Muscle of leg (tissue), 3 donors: ENCODE measurements at regions not wholly inside any gene's neighbourhood (a gene's known extent, or its start where the extent isn't known, plus 50 kb on each side); places are given as distances from the start of the nearest gene placed in this dataset.

ENCODE experiments used
- DNase-seq: peaks from one replicate; pipeline ENCODE4 v3.0.0; 2013
- H3K27ac ChIP-seq: one replicate; pipeline ENCODE4 v1.5.1; 2013; ENCODE audit warnings: mild to moderate bottlenecking, low read length, control low read depth
- H3K27me3 ChIP-seq: one replicate; pipeline ENCODE4 v1.6.1; 2013; ENCODE audit warnings: low read length; ENCODE audit not compliant: control insufficient read depth, insufficient read depth
- H3K36me3 ChIP-seq: one replicate; pipeline ENCODE4 v1.6.1; 2013; ENCODE audit warnings: low read length; ENCODE audit not compliant: control insufficient read depth, insufficient read depth
- H3K4me1 ChIP-seq: one replicate; pipeline ENCODE4 v1.6.1; 2013; ENCODE audit warnings: low read length; ENCODE audit not compliant: control insufficient read depth, insufficient read depth
- H3K4me3 ChIP-seq: one replicate; pipeline ENCODE4 v1.5.1; 2013; ENCODE audit warnings: low read length, control low read depth
- H3K9me3 ChIP-seq: replicated peaks from 2 replicates; pipeline ENCODE4 v1.6.1; 2013; ENCODE audit warnings: low read depth, low read length; ENCODE audit not compliant: control insufficient read depth
- WGBS: methylation state at CpG from one replicate; pipeline ENCODE4 v1.1.5; 2013; ENCODE audit warnings: missing lambda C conversion rate; ENCODE audit not compliant: insufficient coverage; 5-methylcytosine and 5-hydroxymethylcytosine counted together

GRCh38 chr2:128534688-128535392 is 216.2 kb upstream of the HS6ST1 start:
- Histone ChIP-seq H3K27me3 (no peaks in the 10 kb centered on the region), H3K4me3 (no peak overlapping the region), H3K27ac (no peak overlapping the region), H3K36me3 (no peaks in the 10 kb centered on the region), H3K4me1 (no peaks in the 10 kb centered on the region), H3K9me3 (no peaks in the 10 kb centered on the region)
- 89% methylated on average over 2 of the region's 4 CpGs for WGBS
- no peak for DNase-seq

GRCh38 chr2:128535953-128536352 is 217.3 kb upstream of the HS6ST1 start:
- Histone ChIP-seq H3K27ac (no peak overlapping the region), H3K4me1 (no peaks in the 10 kb centered on the region), H3K4me3 (no peak overlapping the region), H3K27me3 (no peaks in the 10 kb centered on the region), H3K36me3 (no peaks in the 10 kb centered on the region), H3K9me3 (no peaks in the 10 kb centered on the region)
- DNase-seq: no peak
- WGBS: 84% methylated on average over 3 of the region's 8 CpGs

- H3K4me1 ChIP-seq: no peaks in the 10 kb centered on the region
- H3K27ac ChIP-seq: no peak overlapping the region
- DNase-seq: no peak
- H3K27me3 ChIP-seq: no peaks in the 10 kb centered on the region
- 74% methylated on average over 13 of the region's 14 CpGs for WGBS
- no peak overlapping the region for H3K4me3 ChIP-seq
- H3K36me3 ChIP-seq: no peaks in the 10 kb centered on the region
- no peaks in the 10 kb centered on the region for H3K9me3 ChIP-seq
Observed at GRCh38 chr2:128536925-128537620, 218.4 kb upstream of the HS6ST1 start.

- no peak for DNase-seq
- no peaks in the 10 kb centered on the region for H3K9me3 ChIP-seq
- no peaks in the 10 kb centered on the region for H3K36me3 ChIP-seq
- no peaks in the 10 kb centered on the region for H3K27me3 ChIP-seq
- no peak overlapping the region for H3K27ac ChIP-seq
- H3K4me3 ChIP-seq: no peak overlapping the region
- H3K4me1 ChIP-seq: no peaks in the 10 kb centered on the region
Observed at GRCh38 chr2:128537646-128538045, 219.0 kb upstream of the HS6ST1 start.

GRCh38 chr2:128538396-128538795 is 219.7 kb upstream of the HS6ST1 start:
- Histone ChIP-seq H3K4me1 (no peaks in the 10 kb centered on the region), H3K36me3 (no peaks in the 10 kb centered on the region), H3K27me3 (no peaks in the 10 kb centered on the region), H3K4me3 (no peak overlapping the region), H3K9me3 (no peaks in the 10 kb centered on the region), H3K27ac (no peak overlapping the region)
- WGBS: 93% methylated on average over 2 of the region's 2 CpGs
- no peak for DNase-seq

GRCh38 chr2:128540670-128541069 is 222.0 kb upstream of the HS6ST1 start:
- H3K9me3 ChIP-seq: no peaks in the 10 kb centered on the region
- no CpG with 5 or more reads among the region's 3 CpGs for WGBS
- no peak overlapping the region for H3K4me3 ChIP-seq
- no peaks in the 10 kb centered on the region for H3K4me1 ChIP-seq
- no peak overlapping the region for H3K27ac ChIP-seq
- H3K27me3 ChIP-seq: no peaks in the 10 kb centered on the region
- no peak for DNase-seq
- H3K36me3 ChIP-seq: no peaks in the 10 kb centered on the region

GRCh38 chr2:128541448-128541847 is 222.8 kb upstream of the HS6ST1 start:
- no peak overlapping the region for H3K27ac ChIP-seq
- no peaks in the 10 kb centered on the region for H3K4me1 ChIP-seq
- no peaks in the 10 kb centered on the region for H3K9me3 ChIP-seq
- no peaks in the 10 kb centered on the region for H3K27me3 ChIP-seq
- DNase-seq: no peak
- no peak overlapping the region for H3K4me3 ChIP-seq
- no CpG with 5 or more reads among the region's 2 CpGs for WGBS
- no peaks in the 10 kb centered on the region for H3K36me3 ChIP-seq

GRCh38 chr2:128543036-128543435 is 224.4 kb upstream of the HS6ST1 start:
- Histone ChIP-seq H3K27me3 (no peaks in the 10 kb centered on the region), H3K27ac (no peak overlapping the region), H3K36me3 (no peaks in the 10 kb centered on the region), H3K4me3 (no peak overlapping the region), H3K4me1 (no peaks in the 10 kb centered on the region), H3K9me3 (no peaks in the 10 kb centered on the region)
- DNase-seq: no peak
- WGBS: 100% methylated on average over 1 of the region's 3 CpGs

GRCh38 chr2:128543646-128544045 is 225.0 kb upstream of the HS6ST1 start:
- DNase-seq: no peak
- Histone ChIP-seq H3K4me3 (no peak overlapping the region), H3K36me3 (no peaks in the 10 kb centered on the region), H3K27me3 (no peaks in the 10 kb centered on the region), H3K9me3 (no peaks in the 10 kb centered on the region), H3K27ac (no peak overlapping the region), H3K4me1 (no peaks in the 10 kb centered on the region)
- 50% methylated on average over 7 of the region's 10 CpGs for WGBS

GRCh38 chr2:128544321-128545037 is 225.8 kb upstream of the HS6ST1 start:
- no peaks in the 10 kb centered on the region for H3K36me3 ChIP-seq
- no peak overlapping the region for H3K4me3 ChIP-seq
- H3K9me3 ChIP-seq: no peaks in the 10 kb centered on the region
- WGBS: 68% methylated on average over 6 of the region's 16 CpGs
- H3K27me3 ChIP-seq: no peaks in the 10 kb centered on the region
- H3K4me1 ChIP-seq: peaks cover under 1% of the 10 kb centered on the region
- no peak for DNase-seq
- H3K27ac ChIP-seq: no peak overlapping the region
